Psoas muscle (tissue), 7 donors: ENCODE measurements at regions not wholly inside any gene's neighbourhood (a gene's known extent, or its start where the extent isn't known, plus 50 kb on each side); places are given as distances from the start of the nearest gene placed in this dataset.
A peak's percentile ranks its signal among the peaks of the same experiment; 100 is the strongest.

Experiments used
- ATAC-seq, 4 donors: fragments of 200-7000 bp; cut with Tn5 transposase; one replicate each; pipeline ENCODE4 v1.9.1; 2020; ENCODE audit warnings: moderate library complexity in 3 of 4, mild to moderate bottlenecking in 2 of 4
- DNase-seq, 2 donors: peaks; one replicate each; pipeline ENCODE4 v3.0.0-alpha.2; 2020
- H3K27ac ChIP-seq: fragments of 200-600 bp; one replicate; pipeline ENCODE4 v1.8.0; 2022
- H3K27me3 ChIP-seq, 3 donors: fragments of 200-600 bp in 1 of 3; one replicate each; pipeline versions ENCODE4 v1.6.1 to v1.8.0; 2013 to 2022; ENCODE audit warnings: low read length in 2 of 3, mild to moderate bottlenecking in 2 of 3, moderate library complexity in 1 of 3; ENCODE audit not compliant: insufficient read depth in 3 of 3
- H3K36me3 ChIP-seq, 2 donors: fragments of 200-600 bp in 1 of 2; one replicate each; pipeline versions ENCODE4 v1.6.1 to v1.8.0; 2013 to 2022; ENCODE audit warnings: low read depth in 1 of 2, mild to moderate bottlenecking in 1 of 2, moderate library complexity in 1 of 2; ENCODE audit not compliant: insufficient read depth in 1 of 2
- H3K4me1 ChIP-seq: fragments of 200-600 bp; one replicate; pipeline ENCODE4 v1.8.0; 2022
- H3K4me3 ChIP-seq: fragments of 200-600 bp; one replicate; pipeline ENCODE4 v1.8.0; 2022; ENCODE audit warnings: mild to moderate bottlenecking
- H3K9me3 ChIP-seq: fragments of 200-600 bp; one replicate; pipeline ENCODE4 v1.8.0; 2022
- CTCF ChIP-seq: fragments of 200-600 bp; IDR thresholded peaks from one replicate; pipeline ENCODE4 v1.8.0; 2022; ENCODE audit warnings: antibody characterized with exemption
- WGBS, 3 donors: extraction: QIAGEN DNeasy Blood & Tissue Kit; methylation state at CpG; one replicate each; pipeline versions ENCODE4 v1.1.6 to v1.1.7; 2013; 5-methylcytosine and 5-hydroxymethylcytosine counted together
- intact Hi-C, 2 donors: fragments of 100-400 bp; cut with DNase I; formaldehyde crosslinking; loops; one replicate each; pipeline versions ENCODE4 v1.11.0 to v1.14.2; 2022
- donor health status: healthy with polysubstance abuse.
- donor health status: DM: no; HTN: no; CAD: no; lungs with moderate emphysema.
- donor health status: Bipolar disorder and iron deficiency.
- donor health status: healthy.
- donor health status: DM: yes; HTN: yes; CAD: no.
- donor health status: DM: no; HTN: no; CAD: no.
- donor health status: DM: yes; HTN: yes; CAD: no.

GRCh38 chr11:129257512-129257911, 65.4 kb upstream of the ARHGAP32 start:
- Histone ChIP-seq H3K4me3 (no peak overlapping the region), H3K27ac (no peak overlapping the region), H3K36me3 (no peaks in the 10 kb centered on the region), H3K27me3 (no peaks in the 10 kb centered on the region), H3K4me1 (no peaks in the 10 kb centered on the region), H3K9me3 (no peaks in the 10 kb centered on the region)
- intact Hi-C loops = no loop called here
- no peak for DNase-seq
- TF ChIP-seq CTCF = no peak
- ATAC-seq = no peak

DNA sequence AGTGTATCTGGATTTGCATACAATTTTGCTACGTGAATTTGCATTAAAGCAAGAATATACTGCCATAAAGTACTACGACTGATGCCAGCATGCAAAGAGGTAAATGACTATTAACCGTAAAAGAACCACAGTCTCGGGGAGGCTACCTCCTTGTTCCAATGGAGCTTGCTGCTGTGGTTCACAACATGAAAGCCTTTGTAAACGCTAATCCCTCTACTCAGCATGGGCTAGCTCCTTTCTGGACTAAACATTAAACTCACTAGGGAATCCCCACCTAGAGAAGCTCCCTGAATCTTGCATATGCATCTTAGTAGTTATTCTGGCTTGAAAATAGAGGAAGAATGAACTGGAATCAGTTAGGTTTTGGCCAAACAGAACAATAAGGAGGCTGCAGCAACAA, 60.5 kb upstream of the ARHGAP32 start:
- H3K27me3 ChIP-seq = no peaks in the 10 kb centered on the region
- no peak overlapping the region for H3K4me3 ChIP-seq
- DNase-seq (no peak), ATAC-seq (no peak)
- WGBS, 3 donors = 71 to 81% (median 73%) methylated on average over 5 of the region's 5 CpGs
- H3K36me3 ChIP-seq = no peaks in the 10 kb centered on the region
- no peak overlapping the region for H3K27ac ChIP-seq
- peaks cover 21% of the 10 kb centered on the region for H3K4me1 ChIP-seq
- intact Hi-C loops = no loop called here
- no peak for TF ChIP-seq CTCF
- no peaks in the 10 kb centered on the region for H3K9me3 ChIP-seq

DNA sequence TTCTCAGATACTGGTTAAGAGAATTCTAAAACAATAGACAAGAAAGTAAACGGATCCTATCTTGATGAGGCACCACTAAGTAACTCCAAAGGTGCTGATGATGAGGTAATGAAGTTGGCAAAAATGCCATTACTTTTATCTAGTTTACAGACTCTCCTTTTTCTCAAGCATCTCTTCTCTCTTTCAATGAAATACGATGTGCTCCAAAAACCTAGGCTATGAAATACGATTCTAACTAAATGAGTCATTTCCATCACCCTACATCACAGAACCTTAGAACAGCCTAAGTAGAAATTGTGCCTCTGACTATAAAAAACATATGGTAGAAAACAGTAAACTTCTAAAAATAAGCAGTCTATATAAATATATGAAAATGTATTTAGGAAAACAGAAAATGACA, 58.9 kb upstream of the ARHGAP32 start:
- Histone ChIP-seq H3K9me3 (no peaks in the 10 kb centered on the region), H3K4me3 (no peak overlapping the region), H3K27me3 (no peaks in the 10 kb centered on the region), H3K27ac (no peak overlapping the region), H3K4me1 (peaks cover 21% of the 10 kb centered on the region), H3K36me3 (no peaks in the 10 kb centered on the region)
- DNase-seq (no peak), ATAC-seq (no peak)
- TF ChIP-seq CTCF = no peak
- 53 to 66% (median 54%) methylated on average over 3 of the region's 3 CpGs for WGBS, 3 donors
- intact Hi-C loops = no loop called here

DNA sequence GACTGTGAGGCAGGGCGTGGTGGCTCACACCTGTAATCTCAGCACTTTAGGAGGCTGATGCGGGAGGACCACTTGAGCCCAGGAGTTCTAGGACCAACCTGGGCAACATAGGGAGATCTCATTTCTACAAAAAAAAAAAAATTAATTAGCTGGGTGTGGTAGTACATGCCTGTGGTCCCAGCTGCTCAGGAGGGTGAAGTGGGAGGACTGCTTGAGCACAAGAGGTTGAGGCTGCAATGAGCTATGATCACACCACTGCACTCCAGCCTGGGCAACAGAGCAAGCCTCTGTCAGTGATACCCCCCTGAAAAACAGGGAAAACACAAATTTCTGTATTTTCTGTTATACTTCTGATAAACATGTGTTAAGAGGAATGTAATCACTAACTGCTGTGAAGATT, 57.8 kb upstream of the ARHGAP32 start:
- H3K9me3 ChIP-seq = no peaks in the 10 kb centered on the region
- DNase-seq (no peak), ATAC-seq (no peak)
- no peak overlapping the region for H3K4me3 ChIP-seq
- 94 to 97% (median 96%) methylated on average over 2 of the region's 2 CpGs for WGBS, 3 donors
- TF ChIP-seq CTCF = no peak
- intact Hi-C loops = no loop called here
- H3K27ac ChIP-seq = no peak overlapping the region
- H3K36me3 ChIP-seq = no peaks in the 10 kb centered on the region
- no peaks in the 10 kb centered on the region for H3K27me3 ChIP-seq
- peaks cover 21% of the 10 kb centered on the region for H3K4me1 ChIP-seq

DNA sequence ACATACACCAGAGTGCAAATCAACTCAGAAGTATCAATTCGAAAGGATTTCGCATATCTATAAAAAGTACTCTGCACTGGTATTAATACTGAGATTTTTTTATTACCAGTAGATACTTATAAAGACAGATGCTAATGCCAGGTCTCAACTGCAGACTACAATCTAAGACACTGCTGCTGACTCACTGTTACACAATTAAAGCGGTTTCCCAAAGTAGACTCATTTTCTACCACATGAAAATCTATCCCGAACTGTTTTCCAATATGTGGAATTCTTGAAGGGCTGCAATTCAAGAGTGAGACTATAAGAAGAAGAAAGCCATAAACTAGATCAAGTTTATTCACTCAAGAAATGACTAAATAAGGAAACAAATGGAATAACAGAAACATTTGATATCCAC, 57.2 kb upstream of the ARHGAP32 start:
- Histone ChIP-seq H3K27me3 (no peaks in the 10 kb centered on the region), H3K9me3 (no peaks in the 10 kb centered on the region), H3K4me1 (peaks cover 21% of the 10 kb centered on the region), H3K4me3 (no peak overlapping the region), H3K36me3 (no peaks in the 10 kb centered on the region), H3K27ac (no peak overlapping the region)
- intact Hi-C loops = no loop called here
- ATAC-seq (peak; percentile 37 to 71 (median 55)), DNase-seq (no peak)
- 82 to 91% (median 85%) methylated on average over 4 of the region's 4 CpGs for WGBS, 3 donors
- TF ChIP-seq CTCF = no peak
